Liver (tissue), 8 donors: ENCODE measurements at regions not wholly inside any gene's neighbourhood (a gene's known extent, or its start where the extent isn't known, plus 50 kb on each side); places are given as distances from the start of the nearest gene placed in this dataset.

ENCODE experiments used
- DNase-seq: peaks from one replicate; pipeline ENCODE4 v3.0.0-alpha.2; 2017; ENCODE audit warnings: low spot score
- H3K27ac ChIP-seq, 2 donors: one replicate each; pipeline ENCODE4 v1.7.0; 2013; ENCODE audit warnings: inconsistent platforms in 2 of 2, low read length in 2 of 2, control low read depth in 1 of 2, low read depth in 1 of 2, mild to moderate bottlenecking in 1 of 2
- H3K27me3 ChIP-seq, 4 donors: one replicate each; pipeline versions ENCODE4 v1.6.1 to v1.7.0; 2013; ENCODE audit warnings: low read length in 3 of 4, inconsistent platforms in 1 of 4, mild to moderate bottlenecking in 1 of 4, moderate library complexity in 1 of 4; ENCODE audit not compliant: control insufficient read depth in 4 of 4, insufficient read depth in 4 of 4
- H3K36me3 ChIP-seq, 4 donors: one replicate each; pipeline versions ENCODE4 v1.6.1 to v1.7.0; 2013; ENCODE audit warnings: low read length in 3 of 4, mild to moderate bottlenecking in 3 of 4, low read depth in 1 of 4, moderate library complexity in 1 of 4; ENCODE audit not compliant: control insufficient read depth in 4 of 4, insufficient read depth in 3 of 4
- H3K4me1 ChIP-seq, 4 donors: one replicate each; pipeline versions ENCODE4 v1.6.1 to v1.7.0; 2013; ENCODE audit warnings: low read length in 3 of 4, mild to moderate bottlenecking in 3 of 4, moderate library complexity in 1 of 4; ENCODE audit not compliant: control insufficient read depth in 4 of 4, insufficient read depth in 4 of 4
- H3K4me3 ChIP-seq, 3 donors: one replicate each; pipeline versions ENCODE4 v1.6.1 to v1.7.0; 2013; ENCODE audit warnings: low read length in 3 of 3, control low read depth in 1 of 3, low read depth in 1 of 3, mild to moderate bottlenecking in 1 of 3
- H3K9ac ChIP-seq, 2 donors: one replicate each; pipeline ENCODE4 v1.7.0; 2013; ENCODE audit warnings: low read length in 2 of 2, mild to moderate bottlenecking in 2 of 2, moderate library complexity in 2 of 2, control low read depth in 1 of 2, low read depth in 1 of 2
- H3K9me3 ChIP-seq, 4 donors: one replicate each; pipeline versions ENCODE4 v1.6.1 to v1.7.0; 2013; ENCODE audit warnings: low read length in 3 of 4; ENCODE audit not compliant: control insufficient read depth in 4 of 4
- EGR1 ChIP-seq, 2 donors: IDR thresholded peaks; 2 replicates each; pipeline ENCODE4 v1.6.1; 2016 to 2018; ENCODE audit warnings: antibody characterized with exemption in 2 of 2, low read depth in 2 of 2
- FOXA1 ChIP-seq: IDR thresholded peaks from 2 replicates; pipeline ENCODE4 v1.6.1; 2016; ENCODE audit warnings: antibody characterized with exemption
- FOXA2 ChIP-seq: IDR thresholded peaks from 2 replicates; pipeline ENCODE4 v1.6.1; 2016; ENCODE audit warnings: antibody characterized with exemption
- GABPA ChIP-seq, 2 donors: IDR thresholded peaks in 1 of 2; conservative IDR thresholded peaks in 1 of 2; 2 replicates each; pipeline ENCODE4 v1.6.1; 2016; ENCODE audit warnings: antibody characterized with exemption in 2 of 2, mild to moderate bottlenecking in 1 of 2, moderate library complexity in 1 of 2
- HNF4A ChIP-seq, 2 donors: conservative IDR thresholded peaks; 2 replicates each; pipeline ENCODE4 v1.6.1; 2016; ENCODE audit warnings: antibody characterized with exemption in 2 of 2, mild to moderate bottlenecking in 2 of 2
- HNF4G ChIP-seq: IDR thresholded peaks from 2 replicates; pipeline ENCODE4 v1.6.1; 2016; ENCODE audit warnings: antibody characterized with exemption
- JUND ChIP-seq, 2 donors: IDR thresholded peaks; 2 replicates each; pipeline ENCODE4 v1.6.1; 2016; ENCODE audit warnings: antibody characterized with exemption in 2 of 2
- NR2F2 ChIP-seq: IDR thresholded peaks from 2 replicates; pipeline ENCODE4 v1.6.1; 2016; ENCODE audit warnings: antibody characterized with exemption
- RAD21 ChIP-seq, 2 donors: IDR thresholded peaks; 2 replicates each; pipeline ENCODE4 v1.6.1; 2016; ENCODE audit warnings: antibody characterized with exemption in 2 of 2, mild to moderate bottlenecking in 2 of 2
- REST ChIP-seq: IDR thresholded peaks from 2 replicates; pipeline ENCODE4 v1.6.1; 2016; ENCODE audit warnings: antibody characterized with exemption, mild to moderate bottlenecking
- RXRA ChIP-seq, 2 donors: IDR thresholded peaks; 2 replicates each; pipeline ENCODE4 v1.6.1; 2017 to 2018; ENCODE audit warnings: antibody characterized with exemption in 2 of 2, mild to moderate bottlenecking in 1 of 2
- SP1 ChIP-seq: IDR thresholded peaks from 2 replicates; pipeline ENCODE4 v1.6.1; 2018; ENCODE audit warnings: antibody characterized with exemption, mild to moderate bottlenecking
- TAF1 ChIP-seq: conservative IDR thresholded peaks from 2 replicates; pipeline ENCODE4 v1.6.1; 2016; ENCODE audit warnings: antibody characterized with exemption, mild to moderate bottlenecking
- YY1 ChIP-seq: IDR thresholded peaks from 2 replicates; pipeline ENCODE4 v1.6.1; 2016; ENCODE audit warnings: antibody characterized with exemption, mild to moderate bottlenecking
- WGBS: extraction: QIAGEN DNeasy Blood & Tissue Kit; methylation state at CpG from one replicate; pipeline ENCODE4 v1.1.7; 2013; 5-methylcytosine and 5-hydroxymethylcytosine counted together
- TF ChIP-seq, protein P1 (sequence below): IDR thresholded peaks from 2 replicates; pipeline ENCODE4 v1.6.1; 2016; ENCODE audit warnings: antibody characterized with exemption
- TF ChIP-seq, protein P2 (sequence below): fragments of 150-350 bp; IDR thresholded peaks from 2 replicates; pipeline ENCODE4 v1.5.1; 2017; ENCODE audit warnings: improper control_type of control experiment, low read depth, low read length; ENCODE audit not compliant: missing input control
- TF ChIP-seq, protein P3 (sequence below): IDR thresholded peaks from 2 replicates; pipeline ENCODE4 v1.6.1; 2016; ENCODE audit warnings: antibody characterized with exemption
- TF ChIP-seq, protein P4 (sequence below): IDR thresholded peaks from 2 replicates; pipeline ENCODE4 v1.6.1; 2016; ENCODE audit warnings: antibody characterized with exemption
- donor health status: healthy.
- donor health status: healthy.
- donor health status: healthy.
- donor health status: healthy.
- donor health status: healthy.

DNA sequence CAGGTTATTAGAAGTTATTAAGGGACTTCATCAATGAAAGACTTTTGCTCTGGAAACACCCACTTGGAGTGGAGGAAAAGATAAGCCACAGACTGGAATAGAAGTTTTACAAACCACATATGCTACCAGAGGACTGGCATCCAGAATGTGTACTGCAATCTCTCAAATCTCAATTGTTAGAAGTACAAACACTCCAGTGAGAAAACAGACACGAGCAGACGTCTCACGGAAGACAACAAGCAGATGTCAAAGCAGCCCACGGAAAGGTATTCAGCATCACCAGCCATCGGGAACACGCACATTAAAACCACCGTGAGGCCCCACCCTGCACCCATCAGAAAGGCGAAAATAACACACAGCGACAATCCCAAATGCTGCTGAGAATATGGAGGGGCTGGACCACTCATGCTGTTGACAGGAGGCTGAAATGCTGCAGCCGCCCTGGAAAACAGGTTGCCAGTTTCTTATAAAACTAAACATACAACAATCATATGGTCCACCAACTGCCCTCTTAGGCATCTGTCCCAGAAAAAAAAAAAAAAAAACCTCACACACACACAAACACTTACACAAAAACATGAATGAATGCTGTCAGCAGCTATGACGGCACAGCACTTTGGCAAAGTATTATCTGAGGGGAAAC lies 131.9 kb upstream of the SFSWAP start:
- H3K4me3 ChIP-seq: no peak overlapping the region
- TF ChIP-seq, protein P1, sequence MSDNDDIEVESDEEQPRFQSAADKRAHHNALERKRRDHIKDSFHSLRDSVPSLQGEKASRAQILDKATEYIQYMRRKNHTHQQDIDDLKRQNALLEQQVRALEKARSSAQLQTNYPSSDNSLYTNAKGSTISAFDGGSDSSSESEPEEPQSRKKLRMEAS: no peak
- TF ChIP-seq NR2F2: no peak
- TF ChIP-seq GABPA (IDR thresholded peaks at IDR 0.05 in 1 of 2, conservative IDR thresholded peaks at IDR 0.05 in 1 of 2): no peak
- TF ChIP-seq FOXA2: no peak
- no peak for TF ChIP-seq TAF1
- TF ChIP-seq SP1: no peak
- TF ChIP-seq, protein P2, sequence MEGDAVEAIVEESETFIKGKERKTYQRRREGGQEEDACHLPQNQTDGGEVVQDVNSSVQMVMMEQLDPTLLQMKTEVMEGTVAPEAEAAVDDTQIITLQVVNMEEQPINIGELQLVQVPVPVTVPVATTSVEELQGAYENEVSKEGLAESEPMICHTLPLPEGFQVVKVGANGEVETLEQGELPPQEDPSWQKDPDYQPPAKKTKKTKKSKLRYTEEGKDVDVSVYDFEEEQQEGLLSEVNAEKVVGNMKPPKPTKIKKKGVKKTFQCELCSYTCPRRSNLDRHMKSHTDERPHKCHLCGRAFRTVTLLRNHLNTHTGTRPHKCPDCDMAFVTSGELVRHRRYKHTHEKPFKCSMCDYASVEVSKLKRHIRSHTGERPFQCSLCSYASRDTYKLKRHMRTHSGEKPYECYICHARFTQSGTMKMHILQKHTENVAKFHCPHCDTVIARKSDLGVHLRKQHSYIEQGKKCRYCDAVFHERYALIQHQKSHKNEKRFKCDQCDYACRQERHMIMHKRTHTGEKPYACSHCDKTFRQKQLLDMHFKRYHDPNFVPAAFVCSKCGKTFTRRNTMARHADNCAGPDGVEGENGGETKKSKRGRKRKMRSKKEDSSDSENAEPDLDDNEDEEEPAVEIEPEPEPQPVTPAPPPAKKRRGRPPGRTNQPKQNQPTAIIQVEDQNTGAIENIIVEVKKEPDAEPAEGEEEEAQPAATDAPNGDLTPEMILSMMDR: no peak
- no peak for TF ChIP-seq HNF4A (conservative IDR thresholded peaks at IDR 0.05)
- no peak for TF ChIP-seq FOXA1
- no peak for TF ChIP-seq REST
- no peak for TF ChIP-seq HNF4G
- TF ChIP-seq RXRA (IDR thresholded peaks at IDR 0.05): no peak
- no peak for TF ChIP-seq JUND (IDR thresholded peaks at IDR 0.05)
- TF ChIP-seq, protein P3, sequence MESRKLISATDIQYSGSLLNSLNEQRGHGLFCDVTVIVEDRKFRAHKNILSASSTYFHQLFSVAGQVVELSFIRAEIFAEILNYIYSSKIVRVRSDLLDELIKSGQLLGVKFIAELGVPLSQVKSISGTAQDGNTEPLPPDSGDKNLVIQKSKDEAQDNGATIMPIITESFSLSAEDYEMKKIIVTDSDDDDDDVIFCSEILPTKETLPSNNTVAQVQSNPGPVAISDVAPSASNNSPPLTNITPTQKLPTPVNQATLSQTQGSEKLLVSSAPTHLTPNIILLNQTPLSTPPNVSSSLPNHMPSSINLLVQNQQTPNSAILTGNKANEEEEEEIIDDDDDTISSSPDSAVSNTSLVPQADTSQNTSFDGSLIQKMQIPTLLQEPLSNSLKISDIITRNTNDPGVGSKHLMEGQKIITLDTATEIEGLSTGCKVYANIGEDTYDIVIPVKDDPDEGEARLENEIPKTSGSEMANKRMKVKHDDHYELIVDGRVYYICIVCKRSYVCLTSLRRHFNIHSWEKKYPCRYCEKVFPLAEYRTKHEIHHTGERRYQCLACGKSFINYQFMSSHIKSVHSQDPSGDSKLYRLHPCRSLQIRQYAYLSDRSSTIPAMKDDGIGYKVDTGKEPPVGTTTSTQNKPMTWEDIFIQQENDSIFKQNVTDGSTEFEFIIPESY: no peak
- no peak for TF ChIP-seq RAD21 (IDR thresholded peaks at IDR 0.05)
- TF ChIP-seq, protein P4, sequence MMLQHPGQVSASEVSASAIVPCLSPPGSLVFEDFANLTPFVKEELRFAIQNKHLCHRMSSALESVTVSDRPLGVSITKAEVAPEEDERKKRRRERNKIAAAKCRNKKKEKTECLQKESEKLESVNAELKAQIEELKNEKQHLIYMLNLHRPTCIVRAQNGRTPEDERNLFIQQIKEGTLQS: no peak
- no peak for TF ChIP-seq YY1
- no peak for TF ChIP-seq EGR1 (IDR thresholded peaks at IDR 0.05; ENCODE audit: low read depth in 2 of 2)
- H3K9me3 ChIP-seq: no peaks in the 10 kb centered on the region
- no peak overlapping the region for H3K27ac ChIP-seq
- DNase-seq: no peak
- no peaks in the 10 kb centered on the region for H3K36me3 ChIP-seq
- 56% methylated on average over 11 of the region's 11 CpGs for WGBS
- no peak overlapping the region for H3K9ac ChIP-seq
- no peaks in the 10 kb centered on the region for H3K4me1 ChIP-seq
- peaks cover 0 to 5% (median 2%) of the 10 kb centered on the region in 4 donors for H3K27me3 ChIP-seq
